CD1c-positive myeloid dendritic cell (primary cell): ENCODE measurements at regions not wholly inside any gene's neighbourhood (a gene's known extent, or its start where the extent isn't known, plus 50 kb on each side); places are given as distances from the start of the nearest gene placed in this dataset.

Experiments used
- DNase-seq: peaks from one replicate; pipeline ENCODE4 v3.0.0-alpha.2; 2016; ENCODE audit errors: extremely low spot score

DNA sequence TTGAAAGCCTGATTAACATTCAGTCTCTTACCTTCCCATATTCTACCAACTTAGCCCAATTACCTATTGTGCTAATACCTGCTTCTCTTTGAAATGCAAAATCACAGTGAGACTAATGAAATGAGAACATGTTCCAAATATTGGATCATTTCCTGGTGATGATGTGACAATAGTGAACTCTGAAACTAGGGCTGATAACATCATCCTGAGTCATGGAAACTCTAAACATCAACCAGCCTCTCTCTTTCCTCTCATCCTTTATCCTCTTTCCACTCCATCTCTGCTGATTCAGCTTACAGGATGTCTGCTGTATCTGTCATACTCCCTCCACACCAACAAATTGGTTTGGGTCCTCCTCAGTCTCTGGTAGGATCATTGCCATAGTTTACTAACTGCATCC, 98.8 kb upstream of the NCKAP5 start:
- DNase-seq: no peak

DNA sequence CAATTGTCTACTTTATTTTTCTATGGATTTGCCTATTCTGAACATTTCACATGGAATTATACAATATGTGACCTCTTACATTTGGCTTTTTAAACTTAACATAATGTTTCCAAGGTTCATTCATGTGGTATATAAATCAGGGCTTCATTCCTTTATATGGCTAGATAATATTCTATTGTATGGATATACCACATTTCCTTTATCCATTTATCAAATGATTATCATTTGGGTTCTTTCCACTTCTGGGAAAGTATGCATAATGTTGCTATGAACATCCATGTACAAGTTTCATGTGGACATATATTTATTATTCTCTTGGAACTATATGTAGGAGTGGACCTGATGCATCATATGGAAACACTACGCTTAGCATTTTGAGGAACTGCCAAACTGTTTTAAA, 99.7 kb upstream of the NCKAP5 start:
- DNase-seq: no peak

GRCh38 chr2:133668547-133668946, 100.3 kb upstream of the NCKAP5 start:
- no peak for DNase-seq

DNA sequence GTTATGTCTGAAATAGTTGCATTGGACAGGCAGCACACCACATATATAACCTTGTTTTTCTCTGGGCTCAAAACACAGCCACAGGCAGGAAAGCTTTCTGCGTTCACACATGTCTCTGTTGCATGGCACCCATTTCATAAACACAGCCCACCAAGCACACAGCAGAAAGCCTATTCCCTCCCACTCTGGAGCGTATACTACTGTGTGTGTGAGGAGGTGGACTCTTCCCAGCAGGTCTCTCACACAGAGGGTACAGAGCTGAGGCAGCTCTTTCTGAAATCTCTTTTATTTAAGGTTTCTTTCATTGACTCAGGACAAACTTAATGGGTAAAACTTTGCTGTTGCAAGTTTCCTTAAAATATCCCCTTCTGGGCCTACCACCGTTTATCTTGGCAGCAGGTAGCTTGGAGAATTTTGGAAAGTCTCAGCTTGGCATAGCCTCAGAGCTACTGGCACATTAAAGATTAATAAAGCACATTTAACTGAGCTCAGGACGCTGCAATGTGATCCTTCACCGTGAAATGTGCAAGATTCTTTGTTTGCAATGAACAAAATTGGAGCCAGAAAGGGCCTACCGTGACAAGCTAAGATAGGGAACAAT, 105.1 kb upstream of the NCKAP5 start:
- DNase-seq: no peak

DNA sequence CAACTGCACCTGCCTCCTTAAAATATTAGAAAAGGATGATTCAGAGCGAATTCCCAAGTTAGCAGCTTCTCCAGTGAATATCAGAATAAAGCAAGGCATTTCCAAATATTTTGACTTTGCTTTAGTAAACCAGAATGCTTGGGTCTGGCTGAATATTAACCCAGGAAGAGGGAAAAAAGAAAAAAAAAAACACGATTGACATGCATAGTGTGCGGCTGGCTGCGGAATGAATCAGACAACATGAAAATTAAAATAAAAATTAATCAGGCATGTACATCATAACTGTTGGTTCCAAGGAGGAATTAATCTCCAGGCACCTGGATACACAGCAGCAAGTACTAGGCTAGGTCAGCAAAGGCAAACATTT, 105.8 kb upstream of the NCKAP5 start:
- no peak for DNase-seq

DNA sequence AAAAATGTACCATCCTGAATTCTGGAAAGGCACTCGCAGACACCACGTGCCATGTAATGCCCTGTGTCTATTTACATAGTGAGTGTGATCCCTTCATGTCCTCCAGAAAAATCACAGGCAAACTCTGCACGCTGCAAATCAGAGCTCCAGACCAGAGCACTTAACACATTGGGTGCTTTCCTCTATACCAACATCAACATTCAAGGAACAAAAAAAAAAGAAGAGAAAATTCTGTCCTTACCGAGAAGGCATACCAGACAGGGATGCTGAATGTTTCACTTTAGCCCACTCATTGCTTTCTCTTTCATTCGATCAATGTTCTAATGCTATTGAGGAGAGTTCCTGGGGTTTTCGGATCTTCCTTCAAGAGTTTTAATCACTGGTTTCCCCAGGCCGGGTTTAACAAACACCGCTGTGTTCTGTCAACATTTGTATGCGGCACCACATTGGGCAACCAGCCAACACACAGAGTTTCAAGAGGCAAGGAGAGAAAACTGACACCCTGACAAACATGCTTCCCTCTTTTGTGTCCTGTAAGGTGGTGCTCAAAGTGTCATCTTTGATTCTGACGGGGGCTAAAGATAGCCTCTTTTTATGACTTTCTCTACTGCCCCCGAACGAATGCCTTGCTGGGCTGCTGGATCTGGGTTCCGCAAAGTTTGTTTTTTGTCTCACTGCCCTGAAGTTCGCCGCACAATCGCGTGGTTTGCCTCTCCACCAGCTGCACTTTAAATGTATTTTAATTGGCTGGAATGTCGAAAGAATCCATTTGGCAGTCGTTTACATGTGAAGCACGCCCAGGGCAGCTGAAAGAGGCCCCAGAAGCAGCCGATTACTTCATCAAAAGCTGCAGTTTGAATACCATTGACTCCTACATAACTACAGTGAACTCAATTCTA, 106.4 kb upstream of the NCKAP5 start:
- no peak for DNase-seq

DNA sequence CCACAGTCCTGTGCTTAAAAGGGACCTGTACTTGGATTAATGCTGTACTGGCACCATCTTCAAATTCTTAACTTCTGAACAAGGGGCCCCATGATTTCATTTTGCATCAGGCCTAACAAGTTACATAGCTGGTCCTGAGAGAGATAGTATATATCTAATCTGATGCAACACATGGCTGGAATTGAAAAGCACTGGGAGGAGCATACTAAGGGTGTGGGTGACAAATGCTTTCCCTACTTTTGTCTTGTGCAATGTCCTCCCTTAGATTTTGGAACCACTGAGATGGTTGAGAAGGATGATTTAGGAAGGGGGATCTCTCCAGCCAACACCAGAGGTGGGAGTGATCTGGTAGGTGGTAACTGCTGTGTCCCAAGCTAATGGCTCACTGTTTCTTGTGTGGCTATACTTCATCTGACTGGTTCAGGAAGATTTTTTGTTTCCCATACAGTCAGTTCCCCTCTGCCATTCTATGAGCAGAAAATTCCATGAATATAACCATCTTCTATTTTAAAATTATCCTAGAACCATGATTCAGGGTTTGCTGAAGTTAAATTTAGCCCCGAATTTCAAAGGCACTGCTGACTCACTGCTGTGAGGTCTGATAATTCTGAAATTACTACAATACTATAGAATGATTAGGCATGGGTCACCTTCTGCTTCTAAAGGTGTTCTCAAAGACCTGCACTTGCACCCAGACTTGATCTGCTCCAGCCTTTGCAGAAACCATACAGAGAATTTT, 108.3 kb upstream of the NCKAP5 start:
- no peak for DNase-seq

DNA sequence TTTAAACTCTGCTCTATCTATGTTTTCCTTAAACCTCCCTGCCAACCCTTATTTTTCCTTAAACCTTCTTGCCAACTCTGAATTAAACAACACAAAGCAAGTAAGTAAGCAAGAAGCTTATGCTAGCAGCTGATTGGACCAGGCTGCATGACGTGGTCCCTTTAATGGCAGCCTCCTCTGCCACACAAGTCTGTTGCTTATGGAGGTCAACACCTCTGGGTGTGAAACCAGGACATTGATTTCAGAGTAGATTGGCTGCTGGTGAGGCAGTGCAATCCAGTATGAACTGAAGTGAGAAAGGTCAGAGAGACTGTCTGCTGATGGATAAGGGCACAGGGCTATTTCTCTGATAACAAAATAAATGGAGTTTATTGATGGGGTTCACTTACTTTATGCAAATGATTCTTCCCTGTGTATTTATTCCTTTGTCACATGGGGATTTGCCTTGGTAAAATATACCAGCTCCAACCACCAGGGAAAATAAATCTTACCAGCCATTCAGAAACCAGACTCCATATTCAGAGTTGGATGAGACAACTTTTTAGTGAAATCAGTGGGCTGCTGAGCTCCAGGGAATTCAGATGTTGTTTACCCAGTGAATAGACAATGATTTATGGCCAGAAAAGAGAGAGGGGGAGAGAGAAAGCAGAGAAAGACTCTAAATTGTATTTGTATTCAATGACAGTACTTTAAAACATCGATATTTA, 112.2 kb upstream of the NCKAP5 start:
- DNase-seq: no peak

DNA sequence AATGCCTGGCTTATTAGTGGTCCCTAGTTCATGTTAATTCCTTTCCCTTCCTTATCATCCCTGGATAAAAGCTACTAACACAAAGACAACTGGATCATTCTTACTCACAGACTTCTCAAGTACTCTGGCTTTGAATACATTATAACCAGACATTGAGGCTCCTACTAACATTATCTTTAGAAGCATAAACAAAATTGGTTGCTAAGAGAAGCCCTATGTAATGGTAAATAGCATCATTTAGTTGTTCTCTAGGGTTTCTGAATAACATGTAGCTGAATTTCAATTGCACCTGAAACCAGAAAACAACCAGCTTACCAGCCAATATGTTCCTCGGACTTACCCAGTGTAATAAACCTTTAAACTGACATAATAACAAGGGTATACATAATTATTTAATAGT, 114.1 kb upstream of the NCKAP5 start:
- no peak for DNase-seq

DNA sequence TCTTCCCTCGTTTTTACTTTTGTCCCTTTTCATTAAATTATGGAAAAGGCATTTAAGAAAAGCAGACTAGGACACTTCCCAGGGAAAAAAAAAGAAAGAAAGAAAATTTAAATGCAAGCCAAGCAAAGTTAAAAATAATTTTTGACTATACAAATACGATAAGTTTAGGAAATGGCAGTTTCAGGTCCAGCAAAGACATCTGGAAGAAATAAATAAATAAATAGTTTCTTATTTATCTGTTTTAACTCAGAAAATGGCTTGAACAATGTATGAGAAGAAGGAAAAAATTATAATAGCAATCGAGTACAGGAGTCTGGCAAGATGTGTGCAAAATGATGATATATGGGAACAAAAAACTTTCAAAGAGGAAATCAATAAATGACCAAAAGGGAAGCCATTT, 114.6 kb upstream of the NCKAP5 start:
- DNase-seq: no peak

GRCh38 chr2:133685636-133686215, 117.5 kb upstream of the NCKAP5 start:
- DNase-seq: no peak

- no peak for DNase-seq
These were observed 122.5 kb upstream of the NCKAP5 start for GRCh38 chr2:133690780-133691179.

DNA sequence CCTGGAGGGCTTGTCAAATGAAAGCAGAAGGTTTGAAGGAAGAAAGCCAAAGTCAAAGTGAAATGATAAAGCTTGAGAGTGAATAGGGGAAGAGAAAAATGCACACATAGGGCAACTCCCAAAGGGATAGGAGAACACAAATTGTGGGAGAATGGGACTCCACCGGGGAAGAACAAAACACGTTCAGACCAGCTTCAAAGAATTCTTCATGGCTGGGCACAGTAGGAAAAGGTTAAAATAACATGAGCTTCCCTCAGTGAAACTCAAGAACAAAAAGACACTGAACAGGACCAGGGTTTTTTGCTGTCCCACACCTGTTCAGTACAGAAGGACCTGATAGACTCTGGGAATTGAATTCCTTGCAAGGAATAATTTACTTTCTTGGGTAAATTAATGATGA, 123.1 kb upstream of the NCKAP5 start:
- no peak for DNase-seq

DNA sequence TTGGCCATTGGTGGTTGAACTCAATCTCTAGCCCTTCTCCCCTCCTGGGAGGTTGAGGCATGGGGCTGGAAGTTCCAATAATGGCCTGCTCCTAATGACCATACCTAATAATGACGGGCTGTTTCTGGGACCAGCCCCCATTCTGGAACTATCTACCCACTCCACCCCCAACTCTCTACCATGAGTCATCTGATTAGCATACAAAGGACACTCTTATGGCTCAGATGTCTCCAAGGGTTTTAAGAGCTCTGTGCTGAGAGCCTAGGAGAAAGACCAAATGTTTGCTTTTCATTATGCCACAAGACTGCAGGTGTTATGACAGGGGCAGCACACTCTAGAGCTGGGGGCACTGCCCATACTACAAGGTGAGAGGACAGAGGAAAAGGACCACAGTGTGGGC, 137.0 kb upstream of the NCKAP5 start:
- DNase-seq: no peak

DNA sequence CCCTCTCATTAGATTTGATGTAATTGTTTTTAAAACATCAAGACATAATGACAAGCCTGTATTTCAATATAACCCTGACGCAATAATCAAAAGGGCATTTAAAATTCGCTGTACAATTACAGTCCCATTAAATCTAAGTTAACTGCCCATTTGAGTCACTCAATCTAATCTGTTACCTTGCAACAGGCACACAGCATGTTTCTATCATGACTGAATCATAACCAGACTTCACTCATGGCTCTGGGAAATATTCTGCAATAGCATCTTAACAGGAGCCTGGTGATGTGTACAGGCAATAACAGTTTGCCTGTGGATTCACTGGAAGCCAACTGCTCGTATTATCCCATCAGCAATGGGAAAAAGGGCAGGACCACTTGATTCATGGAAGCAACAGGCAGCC, 142.3 kb upstream of the NCKAP5 start:
- no peak for DNase-seq

- no peak for DNase-seq
These were observed 142.9 kb upstream of the NCKAP5 start for GRCh38 chr2:133711201-133711600.

DNA sequence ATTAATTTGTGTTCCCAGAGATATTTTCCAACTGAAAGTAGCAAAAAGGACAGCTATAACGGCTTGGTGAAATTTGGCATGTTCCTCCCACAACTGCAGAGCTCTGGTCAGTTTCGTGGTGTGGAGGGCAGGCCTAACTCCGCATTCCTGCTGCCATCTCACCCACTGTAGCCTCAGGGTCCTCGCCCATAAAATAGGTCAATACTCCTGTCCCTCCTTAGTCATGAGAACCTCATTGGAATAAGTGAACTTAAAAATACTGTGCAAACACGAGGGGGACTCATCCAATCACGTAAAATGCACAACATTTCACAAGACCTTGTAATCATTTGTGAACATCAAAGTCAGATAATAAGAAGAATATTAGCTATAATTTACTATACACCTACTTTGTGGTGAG, 143.5 kb upstream of the NCKAP5 start:
- DNase-seq: no peak

GRCh38 chr2:133712369-133712768, 144.1 kb upstream of the NCKAP5 start:
- DNase-seq: no peak

DNA sequence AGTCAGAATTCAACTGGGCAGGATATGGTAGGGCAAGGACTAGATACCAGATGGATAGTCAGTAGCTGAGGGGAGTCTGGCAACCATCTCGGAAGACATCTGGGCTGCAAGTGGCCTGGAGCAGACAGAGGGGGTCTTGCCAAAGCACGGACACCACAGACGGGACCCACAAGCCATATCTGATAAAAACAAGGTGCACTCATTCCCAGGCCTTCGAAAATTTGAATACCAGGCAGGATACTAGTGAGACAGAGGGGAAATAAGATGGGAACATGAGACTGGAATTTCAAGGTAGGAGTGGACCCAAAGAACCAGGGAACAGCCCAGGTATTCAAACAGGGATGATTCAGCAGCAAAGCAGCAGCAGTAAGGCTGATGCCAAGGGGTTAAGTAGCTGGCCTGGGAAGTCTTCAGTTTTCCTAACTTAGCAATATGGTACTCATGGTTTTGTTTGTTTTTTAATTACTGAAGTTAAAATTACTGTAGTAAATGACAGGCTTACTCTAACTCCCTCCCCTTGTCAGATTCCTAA, 144.9 kb upstream of the NCKAP5 start:
- no peak for DNase-seq

DNA sequence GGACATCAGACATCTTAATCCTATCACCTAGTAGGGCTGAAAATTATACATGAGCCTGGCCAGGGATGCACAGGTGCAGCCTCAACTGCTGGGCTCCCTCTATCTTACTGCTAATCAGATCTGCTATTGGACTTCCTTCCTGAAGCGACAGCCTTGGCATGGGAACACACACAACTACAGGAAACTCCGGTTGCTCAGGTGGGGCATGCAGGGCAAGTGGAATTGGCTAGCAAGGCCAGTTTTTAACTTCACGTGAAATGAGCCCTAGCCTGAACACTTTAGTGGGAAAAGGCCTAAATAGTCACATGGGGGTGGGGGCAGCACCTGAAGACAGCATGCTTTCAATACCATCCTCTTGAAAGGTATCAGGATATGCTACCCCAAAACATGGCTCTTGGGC, 147.9 kb upstream of the NCKAP5 start:
- no peak for DNase-seq

DNA sequence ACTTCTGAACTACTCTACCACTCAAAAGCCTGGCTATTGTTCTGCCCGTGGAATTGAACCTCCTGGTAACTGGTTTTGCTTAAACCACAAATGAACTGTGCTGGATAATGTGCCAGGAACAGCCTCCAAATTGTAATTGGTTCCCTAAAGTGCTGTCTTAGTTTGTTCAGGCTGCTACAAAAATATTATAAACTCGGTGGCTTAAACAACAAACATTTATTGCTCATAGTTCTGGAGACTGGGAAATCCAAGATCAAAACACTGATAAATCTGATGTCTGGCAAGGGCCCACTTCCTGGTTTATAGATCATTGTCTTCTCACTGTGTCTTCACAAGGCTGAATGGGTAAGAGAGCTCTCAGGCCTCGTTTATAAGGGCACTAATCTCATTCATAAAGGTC, 149.2 kb upstream of the NCKAP5 start:
- no peak for DNase-seq
